ENCODE measurements at regions not wholly inside any gene's neighbourhood (a gene's known extent, or its start where the extent isn't known, plus 50 kb on each side); places are given as distances from the start of the nearest gene placed in this dataset.
"Not testable (repeated sequence)": the region's sequence is repeated elsewhere in the genome, so short reads cannot be mapped to it uniquely, and the experiment has no call there.

- WGBS (ENCODE audit: extremely low coverage, insufficient coverage, insufficient read length): no CpG with 5 or more reads among the region's 6 CpGs
- Histone ChIP-seq H3K4me1 (ENCODE audit: control insufficient read depth in 1 of 2, insufficient read depth in 2 of 2, low read length in 2 of 2) (no peaks in the 10 kb centered on the region), H3K4ac (ENCODE audit: low read depth, low read length) (no peak overlapping the region), H3K27ac (ENCODE audit: low read depth, low read length) (no peak overlapping the region), H3K4me2 (ENCODE audit: low read length) (no peak overlapping the region), H3K18ac (ENCODE audit: low read length) (no peak overlapping the region), H2AK5ac (ENCODE audit: low read length) (no peak overlapping the region), H3K9ac (ENCODE audit: low read length) (no peak overlapping the region), H4K12ac (ENCODE audit: low read depth, low read length) (no peak overlapping the region), H2AFZ (ENCODE audit: insufficient read depth, low read length, poor library complexity) (no peak overlapping the region), H3K36me3 (ENCODE audit: control insufficient read depth in 1 of 2, insufficient read depth in 2 of 2, low read length in 2 of 2) (no peaks in the 10 kb centered on the region), H4K8ac (ENCODE audit: low read depth, low read length) (no peak overlapping the region), H3K4me3 (ENCODE audit: low read depth, low read length) (no peak overlapping the region), H3K79me2 (ENCODE audit: control insufficient read depth, insufficient read depth, low read length, poor library complexity) (no peaks in the 10 kb centered on the region), H3K79me1 (ENCODE audit: low read length) (no peaks in the 10 kb centered on the region), H4K91ac (ENCODE audit: low read depth, low read length) (no peak overlapping the region), H2BK120ac (ENCODE audit: insufficient read depth, low read length, poor library complexity) (no peak overlapping the region), H3K23ac (ENCODE audit: low read length) (no peak overlapping the region), H3K9me3 (ENCODE audit: insufficient read depth, low read depth, low read length) (no peaks in the 10 kb centered on the region), H3K27me3 (ENCODE audit: insufficient read depth, low read length) (no peaks in the 10 kb centered on the region), H2BK12ac (ENCODE audit: low read length) (no peak overlapping the region), H2BK5ac (ENCODE audit: low read depth, low read length, poor library complexity) (no peak overlapping the region), H3K14ac (ENCODE audit: low read length) (no peak overlapping the region)
- peak in 1 of 2 donors; percentile 43 for DNase-seq
These were observed 648.3 kb upstream of the MDGA2 start for GRCh38 chr14:48323665-48324064.

GRCh38 chr14:48319823-48320222, 644.4 kb upstream of the MDGA2 start:
- no peak overlapping the region for H3K14ac ChIP-seq (ENCODE audit: low read length)
- H2BK120ac ChIP-seq (ENCODE audit: insufficient read depth, low read length, poor library complexity): no peak overlapping the region
- H4K12ac ChIP-seq (ENCODE audit: low read depth, low read length): no peak overlapping the region
- no peak overlapping the region for H3K9ac ChIP-seq (ENCODE audit: low read length)
- H4K8ac ChIP-seq (ENCODE audit: low read depth, low read length): no peak overlapping the region
- H3K4me2 ChIP-seq (ENCODE audit: low read length): no peak overlapping the region
- H3K4me3 ChIP-seq (ENCODE audit: low read depth, low read length): no peak overlapping the region
- H3K9me3 ChIP-seq (ENCODE audit: insufficient read depth, low read depth, low read length): no peaks in the 10 kb centered on the region
- no peak overlapping the region for H2AK5ac ChIP-seq (ENCODE audit: low read length)
- H4K91ac ChIP-seq (ENCODE audit: low read depth, low read length): no peak overlapping the region
- no peak overlapping the region for H2AFZ ChIP-seq (ENCODE audit: insufficient read depth, low read length, poor library complexity)
- no peak overlapping the region for H3K27ac ChIP-seq (ENCODE audit: low read depth, low read length)
- no peak overlapping the region for H3K23ac ChIP-seq (ENCODE audit: low read length)
- DNase-seq: no peak
- H3K79me1 ChIP-seq (ENCODE audit: low read length): no peaks in the 10 kb centered on the region
- no peak overlapping the region for H2BK5ac ChIP-seq (ENCODE audit: low read depth, low read length, poor library complexity)
- no peaks in the 10 kb centered on the region for H3K36me3 ChIP-seq (ENCODE audit: control insufficient read depth in 1 of 2, insufficient read depth in 2 of 2, low read length in 2 of 2)
- H2BK12ac ChIP-seq (ENCODE audit: low read length): no peak overlapping the region
- H3K4ac ChIP-seq (ENCODE audit: low read depth, low read length): no peak overlapping the region
- H3K27me3 ChIP-seq (ENCODE audit: insufficient read depth, low read length): no peaks in the 10 kb centered on the region
- no peak overlapping the region for H3K18ac ChIP-seq (ENCODE audit: low read length)
- no peaks in the 10 kb centered on the region for H3K4me1 ChIP-seq (ENCODE audit: control insufficient read depth in 1 of 2, insufficient read depth in 2 of 2, low read length in 2 of 2)
- no peaks in the 10 kb centered on the region for H3K79me2 ChIP-seq (ENCODE audit: control insufficient read depth, insufficient read depth, low read length, poor library complexity)

- H3K27me3 ChIP-seq (ENCODE audit: insufficient read depth, low read length): no peaks in the 10 kb centered on the region
- no peak overlapping the region for H3K4me3 ChIP-seq (ENCODE audit: low read depth, low read length)
- no peak overlapping the region for H3K27ac ChIP-seq (ENCODE audit: low read depth, low read length)
- no peaks in the 10 kb centered on the region for H3K4me1 ChIP-seq (ENCODE audit: control insufficient read depth in 1 of 2, insufficient read depth in 2 of 2, low read length in 2 of 2)
- no peak overlapping the region for H3K23ac ChIP-seq (ENCODE audit: low read length)
- no peak for DNase-seq
- H4K8ac ChIP-seq (ENCODE audit: low read depth, low read length): no peak overlapping the region
- no peak overlapping the region for H3K9ac ChIP-seq (ENCODE audit: low read length)
- WGBS (ENCODE audit: extremely low coverage, insufficient coverage, insufficient read length): no CpG with 5 or more reads among the region's 3 CpGs
- H3K79me2 ChIP-seq (ENCODE audit: control insufficient read depth, insufficient read depth, low read length, poor library complexity): no peaks in the 10 kb centered on the region
- no peaks in the 10 kb centered on the region for H3K36me3 ChIP-seq (ENCODE audit: control insufficient read depth in 1 of 2, insufficient read depth in 2 of 2, low read length in 2 of 2)
- H4K91ac ChIP-seq (ENCODE audit: low read depth, low read length): no peak overlapping the region
- no peak overlapping the region for H3K14ac ChIP-seq (ENCODE audit: low read length)
- H2AK5ac ChIP-seq (ENCODE audit: low read length): no peak overlapping the region
- H3K18ac ChIP-seq (ENCODE audit: low read length): no peak overlapping the region
- H3K4me2 ChIP-seq (ENCODE audit: low read length): no peak overlapping the region
- H2BK120ac ChIP-seq (ENCODE audit: insufficient read depth, low read length, poor library complexity): no peak overlapping the region
- no peak overlapping the region for H3K4ac ChIP-seq (ENCODE audit: low read depth, low read length)
- H2AFZ ChIP-seq (ENCODE audit: insufficient read depth, low read length, poor library complexity): no peak overlapping the region
- no peak overlapping the region for H2BK12ac ChIP-seq (ENCODE audit: low read length)
- H3K9me3 ChIP-seq (ENCODE audit: insufficient read depth, low read depth, low read length): no peaks in the 10 kb centered on the region
- no peak overlapping the region for H4K12ac ChIP-seq (ENCODE audit: low read depth, low read length)
- no peaks in the 10 kb centered on the region for H3K79me1 ChIP-seq (ENCODE audit: low read length)
- H2BK5ac ChIP-seq (ENCODE audit: low read depth, low read length, poor library complexity): no peak overlapping the region
These were observed 629.3 kb upstream of the MDGA2 start for GRCh38 chr14:48304729-48305128.

- Histone ChIP-seq H3K4me1 (ENCODE audit: control insufficient read depth in 1 of 2, insufficient read depth in 2 of 2, low read length in 2 of 2) (no peaks in the 10 kb centered on the region), H4K12ac (ENCODE audit: low read depth, low read length) (no peak overlapping the region), H3K23ac (ENCODE audit: low read length) (no peak overlapping the region), H3K4me2 (ENCODE audit: low read length) (no peak overlapping the region), H4K91ac (ENCODE audit: low read depth, low read length) (no peak overlapping the region), H2AFZ (ENCODE audit: insufficient read depth, low read length, poor library complexity) (no peak overlapping the region), H4K8ac (ENCODE audit: low read depth, low read length) (no peak overlapping the region), H3K18ac (ENCODE audit: low read length) (no peak overlapping the region), H3K14ac (ENCODE audit: low read length) (no peak overlapping the region), H3K4me3 (ENCODE audit: low read depth, low read length) (no peak overlapping the region), H3K36me3 (ENCODE audit: control insufficient read depth in 1 of 2, insufficient read depth in 2 of 2, low read length in 2 of 2) (no peaks in the 10 kb centered on the region), H3K79me2 (ENCODE audit: control insufficient read depth, insufficient read depth, low read length, poor library complexity) (no peaks in the 10 kb centered on the region), H3K27me3 (ENCODE audit: insufficient read depth, low read length) (no peaks in the 10 kb centered on the region), H2AK5ac (ENCODE audit: low read length) (no peak overlapping the region), H2BK120ac (ENCODE audit: insufficient read depth, low read length, poor library complexity) (no peak overlapping the region), H2BK5ac (ENCODE audit: low read depth, low read length, poor library complexity) (no peak overlapping the region), H3K27ac (ENCODE audit: low read depth, low read length) (no peak overlapping the region), H3K79me1 (ENCODE audit: low read length) (no peaks in the 10 kb centered on the region), H3K9ac (ENCODE audit: low read length) (no peak overlapping the region), H2BK12ac (ENCODE audit: low read length) (no peak overlapping the region), H3K9me3 (ENCODE audit: insufficient read depth, low read depth, low read length) (peaks cover 2% of the 10 kb centered on the region), H3K4ac (ENCODE audit: low read depth, low read length) (no peak overlapping the region)
- DNase-seq: no peak
These were observed 614.3 kb upstream of the MDGA2 start for GRCh38 chr14:48289701-48290100.

- H4K91ac ChIP-seq (ENCODE audit: low read depth, low read length): not testable (repeated sequence)
These were observed 609.8 kb upstream of the MDGA2 start for GRCh38 chr14:48285217-48285616.

More at GRCh38 chr14:48285217-48285616, 609.8 kb upstream of the MDGA2 start:
- H4K8ac ChIP-seq (ENCODE audit: low read depth, low read length); H3K4me3 ChIP-seq (ENCODE audit: low read depth, low read length); H3K4ac ChIP-seq (ENCODE audit: low read depth, low read length); H3K27me3 ChIP-seq (ENCODE audit: insufficient read depth, low read length); H3K36me3 ChIP-seq (ENCODE audit: control insufficient read depth in 1 of 2, insufficient read depth in 2 of 2, low read length in 2 of 2); H3K23ac ChIP-seq (ENCODE audit: low read length); H3K9me3 ChIP-seq (ENCODE audit: insufficient read depth, low read depth, low read length); H2BK5ac ChIP-seq (ENCODE audit: low read depth, low read length, poor library complexity); H2AK5ac ChIP-seq (ENCODE audit: low read length); H2BK12ac ChIP-seq (ENCODE audit: low read length); H3K14ac ChIP-seq (ENCODE audit: low read length); H3K27ac ChIP-seq (ENCODE audit: low read depth, low read length); H3K4me2 ChIP-seq (ENCODE audit: low read length); H2AFZ ChIP-seq (ENCODE audit: insufficient read depth, low read length, poor library complexity); H4K12ac ChIP-seq (ENCODE audit: low read depth, low read length); H2BK120ac ChIP-seq (ENCODE audit: insufficient read depth, low read length, poor library complexity); H3K4me1 ChIP-seq (ENCODE audit: control insufficient read depth in 1 of 2, insufficient read depth in 2 of 2, low read length in 2 of 2); H3K79me2 ChIP-seq (ENCODE audit: control insufficient read depth, insufficient read depth, low read length, poor library complexity); H3K9ac ChIP-seq (ENCODE audit: low read length); H3K79me1 ChIP-seq (ENCODE audit: low read length); H3K18ac ChIP-seq (ENCODE audit: low read length); DNase-seq: not testable (repeated sequence)
- no CpG with 5 or more reads among the region's 11 CpGs for WGBS (ENCODE audit: extremely low coverage, insufficient coverage, insufficient read length)
